ENCODE measurements at regions not wholly inside any gene's neighbourhood (a gene's known extent, or its start where the extent isn't known, plus 50 kb on each side); places are given as distances from the start of the nearest gene placed in this dataset.

GRCh38 chr4:126628933-126629332 lies 1003.8 kb upstream of the INTU start:
- BruUV-seq (replicated peaks), result no TSS peak
- dilution Hi-C loops (cut with MboI; ENCODE audit: extremely low pct_ligation_motif_present, low sequenced_read_pairs) (no loop called here), intact Hi-C loops (cut with micrococcal nuclease) (loop anchor here (10.0 kb wide), 1 partner anchor 906 kb away; no protein-coding TSS in a partner anchor)
- ChIA-PET CTCF (interaction anchor here (2.5 to 3.3 kb wide), 2 partner anchors 24 to 771 kb away, joined by 8 to 23 read pairs; no protein-coding TSS in a partner anchor), POLR2A (no interaction called here)
- H3K36me3 ChIP-seq (ENCODE audit: control insufficient read depth in 2 of 2, extremely low read depth in 1 of 2, insufficient read depth in 2 of 2, low read length in 2 of 2), result no peaks in the 10 kb centered on the region
- no peaks in the 10 kb centered on the region for H3K27me3 ChIP-seq (ENCODE audit: control insufficient read depth in 2 of 2, insufficient read depth in 2 of 2, low read length in 2 of 2)
- FAIRE-seq (no peak), DNase-seq (ENCODE audit: low read depth, low spot score) (no peak)
- TF ChIP-seq POLR2A (IDR thresholded peaks at IDR 0.05; ENCODE audit: low read depth, low read length) (no peak), FOS (IDR thresholded peaks at IDR 0.05; ENCODE audit: borderline replicate concordance, insufficient read depth, low read length) (no peak), CTCF (IDR thresholded peaks at IDR 0.05; ENCODE audit: extremely low read depth in 1 of 2, insufficient read depth in 1 of 2, low read depth in 1 of 2, low read length in 2 of 2) (no peak), MYC (IDR thresholded peaks at IDR 0.05; ENCODE audit: low read depth, low read length) (no peak), JUN (IDR thresholded peaks at IDR 0.05; ENCODE audit: borderline replicate concordance, insufficient read depth, insufficient read length, low read depth) (no peak), EZH2 (IDR thresholded peaks at IDR 0.05; ENCODE audit: borderline replicate concordance, low read depth, low read length, severe bottlenecking) (no peak), GATA2 (IDR thresholded peaks at IDR 0.05; ENCODE audit: insufficient read depth, insufficient read length, low read depth, low read length) (no peak), MAX (IDR thresholded peaks at IDR 0.05; ENCODE audit: insufficient read depth, insufficient read length) (no peak), POLR2AphosphoS5 (IDR thresholded peaks at IDR 0.05; ENCODE audit: insufficient read depth, low read depth, low read length) (no peak)
- no peaks in the 10 kb centered on the region for H3K9me3 ChIP-seq (replicated peaks; ENCODE audit: control insufficient read depth, insufficient read depth, low read length)
- no peak overlapping the region for H2AFZ ChIP-seq (ENCODE audit: low read depth, low read length)
- no peaks in the 10 kb centered on the region for H3K9me1 ChIP-seq (replicated peaks; ENCODE audit: control insufficient read depth, extremely low read depth, insufficient read depth, low read length)
- H3K9ac ChIP-seq (replicated peaks; ENCODE audit: extremely low read depth, insufficient read depth, low read length), result no peak overlapping the region
- H3K4me2 ChIP-seq (ENCODE audit: insufficient read depth, low read length), result no peak overlapping the region
- H3K79me2 ChIP-seq (ENCODE audit: control insufficient read depth, insufficient read depth, low read length), result no peaks in the 10 kb centered on the region
- no peak overlapping the region for H3K27ac ChIP-seq (ENCODE audit: insufficient read depth, low read depth, low read length)
- H3K4me3 ChIP-seq (replicated peaks in 1 of 3; ENCODE audit: insufficient read depth in 1 of 3, low read depth in 1 of 3, low read length in 3 of 3), result no peak overlapping the region
- H4K20me1 ChIP-seq (replicated peaks; ENCODE audit: control insufficient read depth, extremely low read depth, insufficient read depth, low read length), result no peaks in the 10 kb centered on the region
- no peaks in the 10 kb centered on the region for H3K4me1 ChIP-seq (ENCODE audit: control insufficient read depth, extremely low read depth, insufficient read depth, low read length)
